HEK293T (cell line): ENCODE measurements at regions not wholly inside any gene's neighbourhood (a gene's known extent, or its start where the extent isn't known, plus 50 kb on each side); places are given as distances from the start of the nearest gene placed in this dataset.

Experiments used
- CTCF ChIA-PET: fragments of 350-600 bp; formaldehyde crosslinking; extraction: SDS; loops from one replicate; lab custom pipeline; 2021; ENCODE audit warnings: antibody characterized with exemption, inconsistent platforms; lab: Yijun Ruan, JAX
- POLR2A ChIA-PET: fragments of 350-600 bp; formaldehyde crosslinking; extraction: SDS; loops from one replicate; lab custom pipeline; 2020; ENCODE audit warnings: antibody characterized with exemption, inconsistent platforms; lab: Yijun Ruan, JAX
- DNase-seq: peaks from one replicate; pipeline ENCODE4 v3.0.0; 2012; ENCODE audit warnings: mixed read lengths; ENCODE audit errors: extremely low spot score
- ARNT ChIP-seq: fragments of 450-650 bp; IDR thresholded peaks from 2 replicates; pipeline ENCODE4 v1.6.1; 2017; ENCODE audit warnings: mild to moderate bottlenecking
- BHLHE40 ChIP-seq: fragments of 450-650 bp; IDR thresholded peaks from 2 replicates; pipeline ENCODE4 v1.6.1; 2016; ENCODE audit warnings: mild to moderate bottlenecking, moderate library complexity, borderline replicate concordance
- CTBP1 ChIP-seq: fragments of 450-650 bp; IDR thresholded peaks from 2 replicates; pipeline ENCODE4 v1.6.1; 2016; ENCODE audit warnings: borderline replicate concordance
- ELF4 ChIP-seq: fragments of 450-650 bp; IDR thresholded peaks from 2 replicates; pipeline ENCODE4 v1.6.1; 2017; ENCODE audit warnings: antibody characterized with exemption
- FOXA1 ChIP-seq: fragments of 450-650 bp; IDR thresholded peaks from 2 replicates; pipeline ENCODE4 v1.6.1; 2016; ENCODE audit warnings: mild to moderate bottlenecking
- FOXK2 ChIP-seq: fragments of 450-650 bp; IDR thresholded peaks from 2 replicates; pipeline ENCODE4 v1.6.1; 2016; ENCODE audit warnings: mild to moderate bottlenecking
- FOXM1 ChIP-seq: fragments of 450-650 bp; IDR thresholded peaks from 2 replicates; pipeline ENCODE4 v1.6.1; 2017; ENCODE audit warnings: mild to moderate bottlenecking, borderline replicate concordance
- HDGF ChIP-seq: fragments of 450-650 bp; IDR thresholded peaks from 2 replicates; pipeline ENCODE4 v1.6.1; 2017; ENCODE audit warnings: antibody characterized with exemption, borderline replicate concordance
- L3MBTL2 ChIP-seq: fragments of 450-650 bp; conservative IDR thresholded peaks from 2 replicates; pipeline ENCODE4 v1.6.1; 2016; ENCODE audit warnings: mild to moderate bottlenecking
- LEF1 ChIP-seq: fragments of 450-650 bp; IDR thresholded peaks from 2 replicates; pipeline ENCODE4 v1.6.1; 2017; ENCODE audit warnings: mild to moderate bottlenecking, borderline replicate concordance
- NFRKB ChIP-seq: fragments of 450-650 bp; IDR thresholded peaks from 2 replicates; pipeline ENCODE4 v1.6.1; 2016; ENCODE audit warnings: mild to moderate bottlenecking, moderate library complexity
- SP1 ChIP-seq: fragments of 450-650 bp; IDR thresholded peaks from 2 replicates; pipeline ENCODE4 v1.6.1; 2017
- SUZ12 ChIP-seq: fragments of 450-650 bp; IDR thresholded peaks from 2 replicates; pipeline ENCODE4 v1.6.1; 2016; ENCODE audit warnings: mild to moderate bottlenecking
- TARDBP ChIP-seq: fragments of 450-650 bp; IDR thresholded peaks from 2 replicates; pipeline ENCODE4 v1.6.1; 2016
- ZNF384 ChIP-seq: fragments of 450-650 bp; IDR thresholded peaks from 2 replicates; pipeline ENCODE4 v1.6.1; 2016
- TF ChIP-seq, protein P1 (sequence below): fragments of 450-650 bp; IDR thresholded peaks from 2 replicates; pipeline ENCODE4 v1.6.1; 2016

DNA sequence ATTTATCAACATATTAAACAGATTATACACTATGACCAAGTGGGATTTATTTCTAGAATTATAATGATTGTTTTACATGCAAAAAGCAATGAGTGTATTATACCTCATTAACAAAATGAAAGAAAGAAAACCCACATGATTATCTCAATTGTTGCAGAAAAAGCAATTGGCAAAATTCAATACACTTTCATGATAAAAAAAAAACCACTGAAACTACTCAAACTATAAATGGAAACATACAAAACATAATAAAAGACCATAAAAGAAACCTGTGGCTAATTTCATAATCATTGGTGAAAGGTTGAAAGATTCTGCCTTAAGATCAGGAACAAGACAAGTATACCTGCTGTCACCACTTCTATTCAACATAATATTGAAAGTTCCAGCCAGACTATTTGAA, 325.9 kb downstream of the AKAIN1 start:
- ChIA-PET CTCF (no interaction called here), POLR2A (no interaction called here)
- TF ChIP-seq FOXM1 (no peak), FOXK2 (no peak), ARNT (no peak), LEF1 (no peak), L3MBTL2 (no peak), HDGF (no peak), ELF4 (no peak), SUZ12 (no peak), CTBP1 (no peak), SP1 (no peak), TARDBP (no peak), ZNF384 (no peak)
- TF ChIP-seq, protein P1, sequence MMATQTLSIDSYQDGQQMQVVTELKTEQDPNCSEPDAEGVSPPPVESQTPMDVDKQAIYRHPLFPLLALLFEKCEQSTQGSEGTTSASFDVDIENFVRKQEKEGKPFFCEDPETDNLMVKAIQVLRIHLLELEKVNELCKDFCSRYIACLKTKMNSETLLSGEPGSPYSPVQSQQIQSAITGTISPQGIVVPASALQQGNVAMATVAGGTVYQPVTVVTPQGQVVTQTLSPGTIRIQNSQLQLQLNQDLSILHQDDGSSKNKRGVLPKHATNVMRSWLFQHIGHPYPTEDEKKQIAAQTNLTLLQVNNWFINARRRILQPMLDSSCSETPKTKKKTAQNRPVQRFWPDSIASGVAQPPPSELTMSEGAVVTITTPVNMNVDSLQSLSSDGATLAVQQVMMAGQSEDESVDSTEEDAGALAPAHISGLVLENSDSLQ = no peak
- DNase-seq = no peak

DNA sequence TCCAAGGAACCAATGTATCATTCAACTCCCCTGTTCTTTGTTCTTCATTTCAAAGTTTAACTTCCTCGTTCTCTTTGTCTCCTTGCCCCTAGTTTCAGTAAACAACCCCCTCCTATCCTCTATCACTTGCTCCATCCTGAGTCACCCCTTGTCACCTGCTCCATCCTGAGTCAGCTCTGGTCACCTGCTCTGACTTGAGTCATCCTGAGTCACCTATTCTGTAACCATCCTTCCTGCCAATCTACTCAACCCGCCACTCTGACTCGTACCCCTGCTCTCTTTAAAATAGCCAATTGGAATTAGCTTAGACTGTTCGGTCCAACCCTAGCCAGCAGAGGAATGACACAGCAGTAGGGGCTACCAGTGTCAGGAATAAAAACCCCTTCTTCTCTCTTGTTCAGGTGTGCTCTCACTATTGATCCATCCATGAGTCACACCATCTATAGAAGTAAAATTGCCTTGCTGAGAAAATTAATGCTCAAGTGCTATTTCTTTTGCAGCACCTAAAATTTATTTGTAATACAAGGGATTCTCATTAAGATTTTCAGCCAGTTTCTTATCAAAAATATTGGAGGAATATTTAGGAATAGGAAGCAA, 326.8 kb downstream of the AKAIN1 start:
- ChIA-PET CTCF (no interaction called here), POLR2A (no interaction called here)
- TF ChIP-seq L3MBTL2 = no peak
- TF ChIP-seq NFRKB = no peak
- TF ChIP-seq SUZ12 = no peak
- no peak for TF ChIP-seq BHLHE40
- TF ChIP-seq ELF4 = no peak
- TF ChIP-seq HDGF = no peak
- TF ChIP-seq FOXM1 = no peak
- TF ChIP-seq LEF1 = no peak
- no peak for TF ChIP-seq FOXA1
- no peak for TF ChIP-seq TARDBP
- TF ChIP-seq ZNF384 = no peak
- TF ChIP-seq SP1 = no peak
- no peak for TF ChIP-seq ARNT
- TF ChIP-seq, protein P1 = no peak
- TF ChIP-seq FOXK2 = no peak
- no peak for TF ChIP-seq CTBP1
- DNase-seq = no peak

DNA sequence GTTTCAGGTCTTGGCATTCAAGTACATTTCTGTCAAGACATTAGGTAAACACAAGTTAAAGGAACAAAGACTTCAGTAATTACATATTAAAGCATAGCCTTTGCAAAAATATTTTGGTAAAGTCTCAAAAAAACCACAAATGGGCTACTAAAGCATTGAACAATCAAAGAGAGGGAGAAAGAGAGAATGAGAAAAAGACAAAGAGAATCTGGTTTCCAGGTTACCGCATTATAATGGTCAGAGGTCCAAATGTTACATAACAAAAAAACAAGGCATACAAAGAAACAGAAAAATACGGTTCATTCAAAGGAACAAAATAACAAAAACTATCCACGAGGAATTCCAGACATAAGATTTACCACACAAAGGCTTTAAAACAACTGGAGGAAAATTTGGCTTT, 327.9 kb downstream of the AKAIN1 start:
- CTCF ChIA-PET = no interaction called here
- DNase-seq = no peak
- TF ChIP-seq FOXA1 = no peak
- no peak for TF ChIP-seq SP1
- TF ChIP-seq BHLHE40 = no peak
- TF ChIP-seq HDGF = no peak
- no peak for TF ChIP-seq ZNF384
- TF ChIP-seq ELF4 = no peak
- TF ChIP-seq LEF1 = no peak
- no peak for TF ChIP-seq SUZ12
- no peak for TF ChIP-seq NFRKB
- TF ChIP-seq FOXK2 = no peak
- TF ChIP-seq TARDBP = no peak
- no peak for TF ChIP-seq ARNT
- TF ChIP-seq, protein P1 = no peak
- no peak for TF ChIP-seq CTBP1
- no peak for TF ChIP-seq FOXM1
- TF ChIP-seq L3MBTL2 = no peak
- POLR2A ChIA-PET = no interaction called here

DNA sequence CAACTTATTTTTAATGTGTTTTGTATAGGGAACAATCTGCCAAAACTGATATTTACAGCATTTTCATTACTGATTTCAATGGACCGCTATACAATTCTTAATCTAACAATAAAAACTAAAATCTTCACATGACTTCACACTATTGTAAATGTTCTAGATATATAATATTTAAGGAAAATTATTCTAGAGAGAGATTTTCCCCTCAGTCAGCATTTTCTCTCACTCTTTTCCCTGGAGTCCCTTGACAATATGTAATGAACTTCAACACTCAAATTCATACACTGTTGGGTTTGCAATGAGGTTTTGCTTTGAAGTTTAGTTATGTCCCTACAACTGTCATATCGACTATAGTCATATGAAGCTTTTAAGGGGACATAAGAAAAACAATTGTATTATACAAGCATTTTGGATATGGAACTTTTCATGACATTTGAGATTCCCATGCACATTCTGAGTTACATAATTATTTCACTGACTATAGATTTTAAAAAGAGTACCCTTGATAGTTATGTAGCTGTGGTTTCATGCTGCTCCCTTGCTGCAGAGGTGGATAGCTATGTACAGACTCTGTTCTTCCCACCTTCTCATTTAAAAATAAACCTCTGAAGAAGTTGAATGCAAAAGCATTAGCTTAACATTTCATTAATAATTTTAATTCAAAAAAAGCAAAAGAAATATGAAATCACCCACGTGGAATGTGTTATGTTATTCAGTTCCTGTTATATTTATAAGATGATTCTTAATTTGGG, 338.5 kb downstream of the AKAIN1 start:
- TF ChIP-seq CTBP1 = no peak
- no peak for TF ChIP-seq ELF4
- TF ChIP-seq SUZ12 = no peak
- TF ChIP-seq BHLHE40 = no peak
- no peak for TF ChIP-seq ZNF384
- TF ChIP-seq TARDBP = no peak
- no peak for TF ChIP-seq LEF1
- no peak for TF ChIP-seq NFRKB
- TF ChIP-seq FOXA1 = no peak
- TF ChIP-seq SP1 = no peak
- no peak for TF ChIP-seq FOXM1
- TF ChIP-seq, protein P1 = no peak
- no peak for TF ChIP-seq ARNT
- TF ChIP-seq HDGF = no peak
- no peak for TF ChIP-seq FOXK2
- DNase-seq = no peak
- POLR2A ChIA-PET = no interaction called here
- CTCF ChIA-PET = no interaction called here

DNA sequence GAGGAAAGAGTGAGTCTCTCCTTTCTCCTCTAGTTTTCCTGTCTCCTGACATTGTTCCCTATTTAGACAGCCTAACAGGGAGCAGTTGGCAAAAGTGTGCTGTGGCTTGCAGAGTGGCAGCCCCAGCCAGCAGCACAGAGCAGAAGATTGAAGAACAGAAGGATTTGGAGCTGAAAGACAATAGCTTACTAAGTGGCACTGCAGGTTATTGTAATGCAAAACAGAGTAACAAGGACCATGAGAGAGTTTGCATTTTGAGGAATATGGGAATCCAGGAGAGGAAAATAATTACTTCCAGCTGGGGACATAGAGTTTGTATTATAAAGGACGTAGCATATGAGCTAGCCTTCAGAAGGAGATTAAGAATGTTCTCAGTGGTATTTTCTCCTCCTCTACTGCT, 342.4 kb downstream of the AKAIN1 start:
- ChIA-PET CTCF (no interaction called here), POLR2A (no interaction called here)
- DNase-seq = no peak
- TF ChIP-seq ELF4 (no peak), SP1 (no peak), FOXM1 (no peak), ARNT (no peak), HDGF (no peak), NFRKB (no peak), CTBP1 (no peak), FOXA1 (no peak)
